Kidney epithelial cell (primary cell): ENCODE measurements at regions not wholly inside any gene's neighbourhood (a gene's known extent, or its start where the extent isn't known, plus 50 kb on each side); places are given as distances from the start of the nearest gene placed in this dataset.

ENCODE experiments used
- DNase-seq: peaks from one replicate; pipeline ENCODE4 v3.0.0-alpha.2; 2010; ENCODE audit warnings: low read depth
- H3K27me3 ChIP-seq: 2 replicates; pipeline ENCODE4 v1.6.0; 2011; ENCODE audit warnings: low read length; ENCODE audit not compliant: control insufficient read depth, insufficient read depth
- H3K36me3 ChIP-seq: 2 replicates; pipeline ENCODE4 v1.5.1; 2011; ENCODE audit warnings: low read length; ENCODE audit not compliant: control insufficient read depth, insufficient read depth
- H3K4me3 ChIP-seq: 2 replicates; pipeline ENCODE4 v1.5.1; 2011; ENCODE audit warnings: low read depth, mild to moderate bottlenecking, control low read depth, low read length
- TF ChIP-seq, protein P1 (sequence below): IDR thresholded peaks from 2 replicates; pipeline ENCODE4 v1.5.1; 2011; ENCODE audit warnings: mild to moderate bottlenecking, moderate library complexity, low read length, control low read depth, inconsistent platforms; ENCODE audit not compliant: insufficient read depth, poor library complexity, severe bottlenecking

GRCh38 chr2:8235419-8235818 lies 446.4 kb upstream of the ID2 start:
- H3K36me3 ChIP-seq = no peaks in the 10 kb centered on the region
- H3K4me3 ChIP-seq = no peak overlapping the region
- TF ChIP-seq, protein P1, sequence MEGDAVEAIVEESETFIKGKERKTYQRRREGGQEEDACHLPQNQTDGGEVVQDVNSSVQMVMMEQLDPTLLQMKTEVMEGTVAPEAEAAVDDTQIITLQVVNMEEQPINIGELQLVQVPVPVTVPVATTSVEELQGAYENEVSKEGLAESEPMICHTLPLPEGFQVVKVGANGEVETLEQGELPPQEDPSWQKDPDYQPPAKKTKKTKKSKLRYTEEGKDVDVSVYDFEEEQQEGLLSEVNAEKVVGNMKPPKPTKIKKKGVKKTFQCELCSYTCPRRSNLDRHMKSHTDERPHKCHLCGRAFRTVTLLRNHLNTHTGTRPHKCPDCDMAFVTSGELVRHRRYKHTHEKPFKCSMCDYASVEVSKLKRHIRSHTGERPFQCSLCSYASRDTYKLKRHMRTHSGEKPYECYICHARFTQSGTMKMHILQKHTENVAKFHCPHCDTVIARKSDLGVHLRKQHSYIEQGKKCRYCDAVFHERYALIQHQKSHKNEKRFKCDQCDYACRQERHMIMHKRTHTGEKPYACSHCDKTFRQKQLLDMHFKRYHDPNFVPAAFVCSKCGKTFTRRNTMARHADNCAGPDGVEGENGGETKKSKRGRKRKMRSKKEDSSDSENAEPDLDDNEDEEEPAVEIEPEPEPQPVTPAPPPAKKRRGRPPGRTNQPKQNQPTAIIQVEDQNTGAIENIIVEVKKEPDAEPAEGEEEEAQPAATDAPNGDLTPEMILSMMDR = no peak
- DNase-seq = no peak
- H3K27me3 ChIP-seq = no peaks in the 10 kb centered on the region

DNA sequence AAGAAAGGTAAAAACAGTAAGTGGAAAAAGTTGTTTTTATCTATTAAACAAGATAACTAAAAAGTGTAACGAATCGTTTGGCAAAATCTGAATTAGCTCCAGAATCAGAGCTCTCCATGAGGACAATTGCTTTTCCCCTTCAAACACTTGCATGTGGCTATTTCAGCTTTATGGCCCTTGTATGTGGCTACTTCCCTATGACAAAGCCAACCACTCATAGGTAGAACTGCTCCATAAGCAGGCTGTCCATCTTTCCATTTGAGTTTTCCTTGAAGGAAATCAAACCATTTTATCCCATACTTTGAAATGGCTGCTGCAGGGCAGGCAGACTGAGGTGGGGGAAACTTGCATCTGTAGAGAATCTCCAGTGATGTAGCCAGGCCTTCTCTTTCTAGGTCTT lies 445.5 kb upstream of the ID2 start:
- DNase-seq = no peak
- TF ChIP-seq, protein P1 = no peak

DNA sequence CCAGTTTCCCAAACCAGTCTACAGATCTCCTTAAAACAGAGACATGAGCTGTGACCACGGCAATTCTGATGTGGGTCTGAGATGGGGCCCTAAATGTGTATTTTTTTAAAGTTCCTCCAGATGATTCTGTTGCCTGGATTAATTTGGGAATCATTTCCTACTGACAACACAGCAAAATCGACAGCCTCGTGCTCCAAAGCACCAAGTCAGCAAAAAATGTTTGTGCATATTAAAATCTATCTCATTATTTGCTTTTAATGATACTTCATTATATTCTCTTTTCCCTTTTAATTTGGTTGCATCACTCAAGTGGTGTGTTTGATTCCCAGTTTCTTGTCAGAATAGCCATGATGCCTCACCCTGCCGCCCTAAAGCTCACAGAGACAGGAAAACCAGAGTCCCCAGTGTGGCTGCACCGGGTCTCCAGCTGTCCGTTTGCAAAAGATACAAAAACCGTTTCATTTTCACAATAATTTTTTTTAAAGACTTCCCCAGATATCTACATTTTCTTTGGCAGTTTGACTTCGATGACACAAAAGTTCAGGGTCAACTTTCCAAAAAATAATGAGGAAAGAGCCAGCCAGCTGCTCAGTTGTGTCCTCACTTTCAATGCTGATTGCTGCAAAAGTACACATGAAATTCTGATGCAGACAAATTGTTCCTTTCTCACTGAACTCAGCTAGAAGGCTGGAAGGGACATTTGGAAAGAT lies 443.2 kb upstream of the ID2 start:
- no peaks in the 10 kb centered on the region for H3K27me3 ChIP-seq
- no peak for DNase-seq
- no peaks in the 10 kb centered on the region for H3K36me3 ChIP-seq
- H3K4me3 ChIP-seq = no peak overlapping the region
- TF ChIP-seq, protein P1 = no peak

More for the DNA sequence above, 445.5 kb upstream of the ID2 start:
- Histone ChIP-seq H3K36me3 (no peaks in the 10 kb centered on the region), H3K4me3 (no peak overlapping the region), H3K27me3 (no peaks in the 10 kb centered on the region)

- Histone ChIP-seq H3K4me3 (no peak overlapping the region), H3K27me3 (no peaks in the 10 kb centered on the region), H3K36me3 (no peaks in the 10 kb centered on the region)
- TF ChIP-seq, protein P1 = no peak
- DNase-seq = no peak
Observed at GRCh38 chr2:8239531-8240088, 442.2 kb upstream of the ID2 start.

- TF ChIP-seq, protein P1 = no peak
- no peak for DNase-seq
- Histone ChIP-seq H3K27me3 (no peaks in the 10 kb centered on the region), H3K4me3 (no peak overlapping the region), H3K36me3 (no peaks in the 10 kb centered on the region)
Observed at GRCh38 chr2:8241317-8241716, 440.5 kb upstream of the ID2 start.

DNA sequence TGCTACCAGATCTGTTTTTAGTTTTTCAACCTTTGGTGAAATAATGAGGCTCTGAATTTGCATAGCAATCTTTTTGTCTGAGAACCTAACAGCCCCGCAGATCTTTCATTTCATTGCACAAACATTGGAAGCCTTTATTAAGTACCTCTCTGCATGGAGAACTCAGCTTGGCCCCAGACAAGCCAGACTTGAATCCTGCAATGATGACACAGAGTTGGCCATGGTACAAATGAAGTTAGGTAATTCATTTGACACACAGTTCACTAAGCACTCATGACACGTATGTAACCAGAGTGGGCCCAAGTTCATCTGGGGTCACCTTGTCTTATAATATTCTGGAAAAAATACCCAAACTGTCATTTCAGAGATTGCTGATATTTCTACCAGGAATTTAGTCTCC lies 439.1 kb upstream of the ID2 start:
- no peaks in the 10 kb centered on the region for H3K36me3 ChIP-seq
- no peak overlapping the region for H3K4me3 ChIP-seq
- no peak for DNase-seq
- H3K27me3 ChIP-seq = no peaks in the 10 kb centered on the region
- TF ChIP-seq, protein P1 = no peak
